Choroid plexus epithelial cell (primary cell): ENCODE measurements at regions not wholly inside any gene's neighbourhood (a gene's known extent, or its start where the extent isn't known, plus 50 kb on each side); places are given as distances from the start of the nearest gene placed in this dataset.
"Not testable (repeated sequence)": the region's sequence is repeated elsewhere in the genome, so short reads cannot be mapped to it uniquely, and the experiment has no call there.

Experiments used
- DNase-seq: peaks from one replicate; pipeline ENCODE4 v3.0.0-alpha.2; 2010; ENCODE audit warnings: low read depth
- H3K4me3 ChIP-seq: 2 replicates; pipeline ENCODE4 v1.5.1; 2011; ENCODE audit warnings: low read depth, mild to moderate bottlenecking, control low read depth, low read length, moderate library complexity
- TF ChIP-seq, protein P1 (sequence below): conservative IDR thresholded peaks from 2 replicates; pipeline ENCODE4 v1.5.1; 2011; ENCODE audit warnings: low read depth, mild to moderate bottlenecking, control low read depth, inconsistent platforms, low read length, moderate library complexity

DNA sequence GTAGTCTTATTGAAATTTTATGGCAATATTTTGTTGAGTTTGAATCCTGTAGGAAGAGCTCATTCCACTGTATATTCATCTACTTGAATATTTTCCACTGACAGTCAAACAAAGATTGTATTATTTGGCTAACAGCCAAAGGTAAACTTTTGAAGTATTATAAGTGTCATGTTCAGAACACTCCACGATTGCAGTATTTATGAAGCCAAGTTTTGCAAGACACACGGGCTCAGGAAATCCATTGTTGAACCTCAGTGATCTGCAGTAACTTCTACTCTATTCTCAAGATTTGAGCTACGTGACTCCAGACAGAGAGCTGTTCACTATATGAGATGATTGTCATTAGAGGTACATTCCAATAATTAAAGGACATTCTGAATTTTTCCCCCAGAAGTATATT, 302.7 kb upstream of the ADGRL3 start:
- peak; percentile 60 for DNase-seq
- H3K4me3 ChIP-seq: no peak overlapping the region
- TF ChIP-seq, protein P1, sequence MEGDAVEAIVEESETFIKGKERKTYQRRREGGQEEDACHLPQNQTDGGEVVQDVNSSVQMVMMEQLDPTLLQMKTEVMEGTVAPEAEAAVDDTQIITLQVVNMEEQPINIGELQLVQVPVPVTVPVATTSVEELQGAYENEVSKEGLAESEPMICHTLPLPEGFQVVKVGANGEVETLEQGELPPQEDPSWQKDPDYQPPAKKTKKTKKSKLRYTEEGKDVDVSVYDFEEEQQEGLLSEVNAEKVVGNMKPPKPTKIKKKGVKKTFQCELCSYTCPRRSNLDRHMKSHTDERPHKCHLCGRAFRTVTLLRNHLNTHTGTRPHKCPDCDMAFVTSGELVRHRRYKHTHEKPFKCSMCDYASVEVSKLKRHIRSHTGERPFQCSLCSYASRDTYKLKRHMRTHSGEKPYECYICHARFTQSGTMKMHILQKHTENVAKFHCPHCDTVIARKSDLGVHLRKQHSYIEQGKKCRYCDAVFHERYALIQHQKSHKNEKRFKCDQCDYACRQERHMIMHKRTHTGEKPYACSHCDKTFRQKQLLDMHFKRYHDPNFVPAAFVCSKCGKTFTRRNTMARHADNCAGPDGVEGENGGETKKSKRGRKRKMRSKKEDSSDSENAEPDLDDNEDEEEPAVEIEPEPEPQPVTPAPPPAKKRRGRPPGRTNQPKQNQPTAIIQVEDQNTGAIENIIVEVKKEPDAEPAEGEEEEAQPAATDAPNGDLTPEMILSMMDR: no peak

DNA sequence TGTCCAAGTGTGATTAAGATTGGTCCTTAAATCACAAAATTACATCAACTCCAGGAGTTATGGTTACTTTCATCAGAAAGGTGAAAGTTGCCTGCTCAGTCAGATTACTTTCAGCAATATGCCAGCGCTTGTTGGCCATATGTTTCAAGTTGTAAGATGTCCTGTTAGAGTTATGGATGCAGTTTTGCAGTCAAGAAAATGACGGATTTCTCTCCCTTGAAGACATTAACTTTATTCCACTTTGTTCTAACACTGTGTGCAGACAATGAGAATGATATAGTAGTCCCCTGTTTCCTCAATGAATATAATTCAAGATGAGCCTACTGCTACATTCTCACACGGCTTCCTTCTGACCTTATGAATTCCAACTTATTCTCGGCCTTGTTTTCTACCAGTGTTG, 295.0 kb upstream of the ADGRL3 start:
- TF ChIP-seq, protein P1: no peak
- no peak for DNase-seq
- no peak overlapping the region for H3K4me3 ChIP-seq

- no peak overlapping the region for H3K4me3 ChIP-seq
- TF ChIP-seq, protein P1: no peak
- DNase-seq: no peak
These were observed 289.0 kb upstream of the ADGRL3 start for GRCh38 chr4:60911127-60911526.

GRCh38 chr4:60913002-60913401, 287.1 kb upstream of the ADGRL3 start:
- TF ChIP-seq, protein P1: no peak
- no peak for DNase-seq
- no peak overlapping the region for H3K4me3 ChIP-seq

DNA sequence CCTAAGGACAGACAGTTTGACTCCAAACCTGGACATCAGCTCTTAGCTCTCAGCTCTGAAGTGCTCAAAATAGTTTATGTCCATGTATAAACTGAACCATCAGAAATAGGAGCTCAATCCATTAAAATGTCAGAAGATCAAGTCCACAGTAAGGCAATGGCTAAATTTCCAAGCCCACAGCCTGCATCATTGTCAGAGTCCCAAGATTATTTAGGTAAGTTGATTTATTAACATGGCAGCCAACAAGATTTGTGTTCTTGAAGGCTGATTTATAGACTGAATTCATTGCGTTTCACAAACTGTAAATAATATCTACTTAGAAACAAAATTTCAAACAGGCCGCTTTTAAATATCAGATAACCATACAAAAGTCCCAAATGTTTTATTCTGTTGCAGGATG, 286.5 kb upstream of the ADGRL3 start:
- DNase-seq: no peak
- TF ChIP-seq, protein P1: no peak

GRCh38 chr4:60921735-60922134, 278.4 kb upstream of the ADGRL3 start:
- not testable (repeated sequence) for H3K4me3 ChIP-seq

More for the DNA sequence above, 286.5 kb upstream of the ADGRL3 start:
- no peak overlapping the region for H3K4me3 ChIP-seq

DNA sequence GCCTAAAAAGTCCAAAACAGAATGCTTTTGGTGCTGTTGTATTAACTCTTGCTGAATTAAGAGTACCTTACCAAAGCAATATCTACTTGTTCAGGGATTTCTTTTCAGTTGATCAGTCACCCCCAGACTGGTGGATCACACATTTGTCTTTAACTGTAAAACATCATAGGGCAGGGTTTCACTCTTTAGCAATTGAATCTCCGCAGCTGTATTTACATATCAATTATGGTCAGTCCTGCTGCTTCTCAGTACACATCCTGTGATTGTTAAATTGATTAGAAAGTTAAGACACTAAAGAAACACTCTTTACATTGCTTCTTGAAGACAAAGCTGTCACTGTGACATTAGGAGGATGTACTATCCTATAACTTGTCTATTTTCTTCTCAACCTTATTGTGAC, 277.1 kb upstream of the ADGRL3 start:
- TF ChIP-seq, protein P1: no peak
- DNase-seq: no peak
- no peak overlapping the region for H3K4me3 ChIP-seq

More at GRCh38 chr4:60921735-60922134, 278.4 kb upstream of the ADGRL3 start:
- DNase-seq: not testable (repeated sequence)

- TF ChIP-seq, protein P1: no peak
- DNase-seq: no peak
- no peak overlapping the region for H3K4me3 ChIP-seq
These were observed 273.5 kb upstream of the ADGRL3 start for GRCh38 chr4:60926624-60927023.
